HEK293 (cell line): ENCODE measurements at regions not wholly inside any gene's neighbourhood (a gene's known extent, or its start where the extent isn't known, plus 50 kb on each side); places are given as distances from the start of the nearest gene placed in this dataset.

ENCODE experiments used
- ZNF239 ChIP-seq: fragments of 450-650 bp; formaldehyde crosslinking; IDR thresholded peaks from 2 replicates; pipeline ENCODE4 v1.5.1; 2016; ENCODE audit warnings: missing biosample characterization, missing genetic modification characterization
- ZNF274 ChIP-seq, 2 experiments: fragments of 200-500 bp in 1 of 2; fragments of 450-650 bp in 1 of 2; sonication (Bioruptor generic) in 1 of 2; formaldehyde crosslinking in 1 of 2; IDR thresholded peaks; 2 replicates each; pipeline versions ENCODE4 v1.5.1 to v1.6.1; 2014 to 2016; ENCODE audit warnings: borderline replicate concordance in 1 of 2, inconsistent platforms in 1 of 2, low read length in 1 of 2, missing biosample characterization in 1 of 2, missing genetic modification characterization in 1 of 2
- ZNF341 ChIP-seq: fragments of 450-650 bp; formaldehyde crosslinking; IDR thresholded peaks from 2 replicates; pipeline ENCODE4; 2016; ENCODE audit warnings: low read depth, missing biosample characterization, missing genetic modification characterization
- ZNF416 ChIP-seq: fragments of 450-650 bp; formaldehyde crosslinking; IDR thresholded peaks from 2 replicates; pipeline ENCODE4 v1.5.1; 2016; ENCODE audit warnings: missing biosample characterization, missing genetic modification characterization
- ZNF610 ChIP-seq: fragments of 450-650 bp; formaldehyde crosslinking; IDR thresholded peaks from 2 replicates; pipeline ENCODE4 v1.5.1; 2016; ENCODE audit warnings: missing biosample characterization, missing genetic modification characterization, borderline replicate concordance
- TF ChIP-seq, protein P1 (sequence below): fragments of 450-650 bp; formaldehyde crosslinking; optimal IDR thresholded peaks from 2 replicates; pipeline ENCODE3; 2016; ENCODE audit warnings: missing biosample characterization, mild to moderate bottlenecking, missing genetic modification characterization
- TF ChIP-seq, protein P2 (sequence below): fragments of 450-650 bp; formaldehyde crosslinking; IDR thresholded peaks from 2 replicates; pipeline ENCODE4 v1.5.1; 2016; ENCODE audit warnings: missing biosample characterization, missing genetic modification characterization

- TF ChIP-seq ZNF610 (tag by site-specific recombination) (no peak), ZNF274 (IDR thresholded peaks at IDR 0.05; ENCODE audit: low read length) (no peak), ZNF274 (tag by site-specific recombination; IDR thresholded peaks at IDR 0.05; ENCODE audit: borderline replicate concordance) (no peak), ZNF239 (no peak), ZNF416 (tag by site-specific recombination) (no peak), ZNF341 (tag by site-specific recombination) (no peak)
- TF ChIP-seq, protein P1, sequence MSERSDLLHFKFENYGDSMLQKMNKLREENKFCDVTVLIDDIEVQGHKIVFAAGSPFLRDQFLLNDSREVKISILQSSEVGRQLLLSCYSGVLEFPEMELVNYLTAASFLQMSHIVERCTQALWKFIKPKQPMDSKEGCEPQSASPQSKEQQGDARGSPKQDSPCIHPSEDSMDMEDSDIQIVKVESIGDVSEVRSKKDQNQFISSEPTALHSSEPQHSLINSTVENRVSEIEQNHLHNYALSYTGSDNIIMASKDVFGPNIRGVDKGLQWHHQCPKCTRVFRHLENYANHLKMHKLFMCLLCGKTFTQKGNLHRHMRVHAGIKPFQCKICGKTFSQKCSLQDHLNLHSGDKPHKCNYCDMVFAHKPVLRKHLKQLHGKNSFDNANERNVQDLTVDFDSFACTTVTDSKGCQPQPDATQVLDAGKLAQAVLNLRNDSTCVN (tag by site-specific recombination), result no peak
- TF ChIP-seq, protein P2, sequence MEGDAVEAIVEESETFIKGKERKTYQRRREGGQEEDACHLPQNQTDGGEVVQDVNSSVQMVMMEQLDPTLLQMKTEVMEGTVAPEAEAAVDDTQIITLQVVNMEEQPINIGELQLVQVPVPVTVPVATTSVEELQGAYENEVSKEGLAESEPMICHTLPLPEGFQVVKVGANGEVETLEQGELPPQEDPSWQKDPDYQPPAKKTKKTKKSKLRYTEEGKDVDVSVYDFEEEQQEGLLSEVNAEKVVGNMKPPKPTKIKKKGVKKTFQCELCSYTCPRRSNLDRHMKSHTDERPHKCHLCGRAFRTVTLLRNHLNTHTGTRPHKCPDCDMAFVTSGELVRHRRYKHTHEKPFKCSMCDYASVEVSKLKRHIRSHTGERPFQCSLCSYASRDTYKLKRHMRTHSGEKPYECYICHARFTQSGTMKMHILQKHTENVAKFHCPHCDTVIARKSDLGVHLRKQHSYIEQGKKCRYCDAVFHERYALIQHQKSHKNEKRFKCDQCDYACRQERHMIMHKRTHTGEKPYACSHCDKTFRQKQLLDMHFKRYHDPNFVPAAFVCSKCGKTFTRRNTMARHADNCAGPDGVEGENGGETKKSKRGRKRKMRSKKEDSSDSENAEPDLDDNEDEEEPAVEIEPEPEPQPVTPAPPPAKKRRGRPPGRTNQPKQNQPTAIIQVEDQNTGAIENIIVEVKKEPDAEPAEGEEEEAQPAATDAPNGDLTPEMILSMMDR, result no peak
These were observed 996.4 kb downstream of the KCNMA1 start for GRCh38 chr10:76641215-76641614.
